ENCODE measurements at regions not wholly inside any gene's neighbourhood (a gene's known extent, or its start where the extent isn't known, plus 50 kb on each side); places are given as distances from the start of the nearest gene placed in this dataset.

GRCh38 chr11:95459291-95460042, 228.5 kb upstream of the SESN3 start:
- Histone ChIP-seq H3K9me3 (ENCODE audit: control insufficient read depth in 1 of 2, insufficient read depth in 1 of 2, low read length in 2 of 2) (no peaks in the 10 kb centered on the region), H3K36me3 (ENCODE audit: insufficient read depth, low read length) (no peaks in the 10 kb centered on the region), H3K27me3 (ENCODE audit: control insufficient read depth in 1 of 2, insufficient read depth in 2 of 2, low read length in 2 of 2) (no peaks in the 10 kb centered on the region), H3K4me3 (ENCODE audit: low read length) (no peak overlapping the region), H3K4me1 (ENCODE audit: insufficient read depth, low read length) (no peaks in the 10 kb centered on the region), H3K27ac (ENCODE audit: low read depth in 1 of 2, low read length in 2 of 2) (no peak overlapping the region)
- intact Hi-C loops (cut with DNase I, micrococcal nuclease), result no loop called here
- Mint-ChIP-seq H3K4me1 (ENCODE audit: low read depth) (no peaks in the 10 kb centered on the region), H3K27ac (no peak overlapping the region), H3K27me3 (no peaks in the 10 kb centered on the region), H3K9me3 (no peaks in the 10 kb centered on the region), H3K36me3 (ENCODE audit: low read depth) (no peaks in the 10 kb centered on the region), H3K4me3 (no peak overlapping the region)
- DNase-seq (no peak), ATAC-seq (ENCODE audit: poor library complexity) (no peak)
- TF ChIP-seq, protein P1, sequence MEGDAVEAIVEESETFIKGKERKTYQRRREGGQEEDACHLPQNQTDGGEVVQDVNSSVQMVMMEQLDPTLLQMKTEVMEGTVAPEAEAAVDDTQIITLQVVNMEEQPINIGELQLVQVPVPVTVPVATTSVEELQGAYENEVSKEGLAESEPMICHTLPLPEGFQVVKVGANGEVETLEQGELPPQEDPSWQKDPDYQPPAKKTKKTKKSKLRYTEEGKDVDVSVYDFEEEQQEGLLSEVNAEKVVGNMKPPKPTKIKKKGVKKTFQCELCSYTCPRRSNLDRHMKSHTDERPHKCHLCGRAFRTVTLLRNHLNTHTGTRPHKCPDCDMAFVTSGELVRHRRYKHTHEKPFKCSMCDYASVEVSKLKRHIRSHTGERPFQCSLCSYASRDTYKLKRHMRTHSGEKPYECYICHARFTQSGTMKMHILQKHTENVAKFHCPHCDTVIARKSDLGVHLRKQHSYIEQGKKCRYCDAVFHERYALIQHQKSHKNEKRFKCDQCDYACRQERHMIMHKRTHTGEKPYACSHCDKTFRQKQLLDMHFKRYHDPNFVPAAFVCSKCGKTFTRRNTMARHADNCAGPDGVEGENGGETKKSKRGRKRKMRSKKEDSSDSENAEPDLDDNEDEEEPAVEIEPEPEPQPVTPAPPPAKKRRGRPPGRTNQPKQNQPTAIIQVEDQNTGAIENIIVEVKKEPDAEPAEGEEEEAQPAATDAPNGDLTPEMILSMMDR (IDR thresholded peaks at IDR 0.05), result no peak
- ChIA-PET POLR2A (no interaction called here), CTCF (interaction anchor here (1.1 kb wide), 1 partner anchor 18 kb away, joined by 4 read pairs; no protein-coding TSS in a partner anchor)

DNA sequence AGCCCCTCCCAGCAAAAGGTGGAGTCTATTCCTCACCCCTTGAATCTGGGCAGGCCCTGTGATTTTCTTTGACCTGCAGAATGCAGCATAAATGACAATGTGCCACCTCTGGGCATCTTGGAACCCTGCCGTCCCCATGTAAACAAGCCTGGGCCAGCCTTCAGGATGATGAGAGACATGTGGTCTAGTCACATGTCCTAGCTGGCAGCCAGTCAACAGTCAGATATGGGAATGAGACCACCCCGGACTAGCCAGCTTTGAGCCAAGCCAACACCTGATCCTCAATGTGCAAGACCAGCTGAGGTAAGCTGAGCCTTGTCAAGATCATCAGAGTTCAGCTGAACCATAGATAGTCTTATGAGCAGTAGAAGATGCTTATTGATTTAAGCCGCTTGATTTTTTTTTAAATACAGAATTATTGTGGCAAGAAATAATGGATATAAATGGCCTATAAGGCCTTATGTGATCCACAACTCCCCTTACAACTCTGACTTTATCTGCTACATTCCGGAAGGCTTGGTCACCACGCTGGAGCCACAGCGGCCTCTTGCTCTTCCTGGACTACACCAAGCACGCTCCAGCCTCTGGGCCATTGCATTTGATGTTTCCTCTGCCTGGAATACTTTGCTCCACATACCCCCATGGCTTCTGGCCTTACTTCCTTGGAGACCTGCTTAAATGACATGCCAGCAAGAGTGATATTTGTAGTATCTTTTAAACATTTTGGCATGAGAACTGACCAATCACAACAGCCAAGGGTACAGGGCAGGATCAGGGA, 225.9 kb upstream of the SESN3 start:
- Histone ChIP-seq H3K27ac (ENCODE audit: low read depth in 1 of 2, low read length in 2 of 2) (no peak overlapping the region), H3K4me3 (ENCODE audit: low read length) (no peak overlapping the region), H3K4me1 (ENCODE audit: insufficient read depth, low read length) (no peaks in the 10 kb centered on the region), H3K27me3 (ENCODE audit: control insufficient read depth in 1 of 2, insufficient read depth in 2 of 2, low read length in 2 of 2) (no peaks in the 10 kb centered on the region), H3K36me3 (ENCODE audit: insufficient read depth, low read length) (no peaks in the 10 kb centered on the region), H3K9me3 (ENCODE audit: control insufficient read depth in 1 of 2, insufficient read depth in 1 of 2, low read length in 2 of 2) (no peaks in the 10 kb centered on the region)
- Mint-ChIP-seq H3K36me3 (ENCODE audit: low read depth) (no peaks in the 10 kb centered on the region), H3K4me1 (ENCODE audit: low read depth) (no peaks in the 10 kb centered on the region), H3K4me3 (no peak overlapping the region), H3K9me3 (no peaks in the 10 kb centered on the region), H3K27ac (no peak overlapping the region), H3K27me3 (no peaks in the 10 kb centered on the region)
- CTCF ChIA-PET, result no interaction called here
- TF ChIP-seq, protein P1 (IDR thresholded peaks at IDR 0.05), result no peak
- POLR2A ChIA-PET, result no interaction called here
- intact Hi-C loops (cut with DNase I, micrococcal nuclease), result no loop called here
- DNase-seq (no peak), ATAC-seq (ENCODE audit: poor library complexity) (no peak)

DNA sequence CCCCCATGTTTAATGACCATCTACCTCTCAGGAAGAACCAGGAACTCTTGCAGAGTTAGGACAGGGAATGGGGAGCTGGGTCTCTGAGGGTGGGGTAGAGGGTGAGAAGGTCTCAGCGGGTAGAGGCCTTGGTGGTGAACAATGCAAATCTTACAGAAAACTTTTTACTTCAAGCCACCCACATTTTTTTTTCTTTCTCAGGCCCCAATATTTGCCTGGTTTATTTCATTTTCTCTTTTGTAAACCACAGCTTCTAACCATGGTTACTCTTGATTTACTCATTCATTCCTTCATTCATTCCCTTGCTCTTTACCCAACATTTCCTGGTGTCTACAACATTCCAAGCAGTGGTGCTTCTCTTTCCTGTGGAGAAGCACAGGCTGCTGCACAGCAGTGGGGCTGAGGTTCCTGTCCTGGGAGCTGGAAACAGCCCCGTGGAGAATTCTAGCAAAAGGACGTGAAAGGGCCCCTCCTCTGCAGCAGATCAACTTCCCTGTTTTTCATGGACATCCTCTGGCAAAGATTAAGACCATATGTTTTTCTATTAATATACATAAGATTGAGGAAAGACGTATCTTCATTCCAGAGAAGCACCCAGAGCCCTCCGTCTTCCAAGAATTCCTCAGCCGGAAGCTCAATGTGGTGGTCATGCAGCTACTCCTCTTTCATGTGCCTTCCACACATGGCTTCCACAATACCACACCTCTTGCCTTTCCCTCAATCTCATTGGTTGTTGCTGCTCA, 224.4 kb upstream of the SESN3 start:
- Mint-ChIP-seq H3K36me3 (ENCODE audit: low read depth) (no peaks in the 10 kb centered on the region), H3K27me3 (no peaks in the 10 kb centered on the region), H3K9me3 (no peaks in the 10 kb centered on the region), H3K4me3 (no peak overlapping the region), H3K4me1 (ENCODE audit: low read depth) (no peaks in the 10 kb centered on the region), H3K27ac (no peak overlapping the region)
- no peaks in the 10 kb centered on the region for H3K36me3 ChIP-seq (ENCODE audit: insufficient read depth, low read length)
- H3K4me1 ChIP-seq (ENCODE audit: insufficient read depth, low read length), result no peaks in the 10 kb centered on the region
- no peak overlapping the region for H3K4me3 ChIP-seq (ENCODE audit: low read length)
- H3K9me3 ChIP-seq (ENCODE audit: control insufficient read depth in 1 of 2, insufficient read depth in 1 of 2, low read length in 2 of 2), result no peaks in the 10 kb centered on the region
- ChIA-PET POLR2A (no interaction called here), CTCF (no interaction called here)
- no peak for ATAC-seq (ENCODE audit: poor library complexity)
- intact Hi-C loops (cut with DNase I, micrococcal nuclease), result no loop called here
- no peak overlapping the region for H3K27ac ChIP-seq (ENCODE audit: low read depth in 1 of 2, low read length in 2 of 2)
- H3K27me3 ChIP-seq (ENCODE audit: control insufficient read depth in 1 of 2, insufficient read depth in 2 of 2, low read length in 2 of 2), result no peaks in the 10 kb centered on the region
- no peak for DNase-seq
- TF ChIP-seq, protein P1 (IDR thresholded peaks at IDR 0.05), result no peak
